Hypothalamus (tissue), 51 donors: ENCODE measurements at regions not wholly inside any gene's neighbourhood (a gene's known extent, or its start where the extent isn't known, plus 50 kb on each side); places are given as distances from the start of the nearest gene placed in this dataset.
"Not testable (repeated sequence)": the region's sequence is repeated elsewhere in the genome, so short reads cannot be mapped to it uniquely, and the experiment has no call there.

Experiments
- DNase-seq, 51 donors: peaks; one replicate each; lab custom pipeline; 2025; lab: John Stamatoyannopoulos, UW

- DNase-seq = no peak
These were observed 245.8 kb downstream of the FRK start for GRCh38 chr6:115814907-115815306.

GRCh38 chr6:115811541-115811940 is 249.2 kb downstream of the FRK start:
- no peak for DNase-seq

GRCh38 chr6:115798229-115798628 is 262.5 kb downstream of the FRK start:
- DNase-seq = no peak

GRCh38 chr6:115796829-115797228 is 263.9 kb downstream of the FRK start:
- no peak for DNase-seq

GRCh38 chr6:115796061-115796460 is 264.6 kb downstream of the FRK start:
- DNase-seq = no peak

- DNase-seq = no peak
These were observed 277.2 kb downstream of the FRK start for GRCh38 chr6:115783402-115784061.

- no peak for DNase-seq
These were observed 278.1 kb downstream of the FRK start for GRCh38 chr6:115782612-115783011.

- no peak for DNase-seq
These were observed 286.9 kb downstream of the FRK start for GRCh38 chr6:115773741-115774140.

- DNase-seq = no peak
These were observed 289.8 kb downstream of the FRK start for GRCh38 chr6:115770851-115771250.

GRCh38 chr6:115768500-115768899 is 292.2 kb downstream of the FRK start:
- no peak for DNase-seq

- no peak for DNase-seq
These were observed 292.8 kb downstream of the FRK start for GRCh38 chr6:115767931-115768330.

- no peak for DNase-seq
These were observed 293.8 kb downstream of the FRK start for GRCh38 chr6:115766745-115767462.

- no peak for DNase-seq
These were observed 294.7 kb downstream of the FRK start for GRCh38 chr6:115765966-115766365.

GRCh38 chr6:115759051-115759450 is 301.6 kb downstream of the FRK start:
- no peak for DNase-seq

- no peak for DNase-seq
These were observed 307.2 kb downstream of the FRK start for GRCh38 chr6:115753446-115753845.

GRCh38 chr6:115750946-115751345 is 309.7 kb downstream of the FRK start:
- no peak for DNase-seq

- no peak for DNase-seq
These were observed 310.4 kb downstream of the FRK start for GRCh38 chr6:115750292-115750691.

GRCh38 chr6:115747719-115748118 is 313.0 kb downstream of the FRK start:
- no peak for DNase-seq

GRCh38 chr6:115746583-115746982 is 314.1 kb downstream of the FRK start:
- not testable (repeated sequence) for DNase-seq

- no peak for DNase-seq
These were observed 319.8 kb downstream of the FRK start for GRCh38 chr6:115740907-115741306.

GRCh38 chr6:115735610-115736009 is 325.1 kb downstream of the FRK start:
- DNase-seq = no peak

- no peak for DNase-seq
These were observed 327.3 kb downstream of the FRK start for GRCh38 chr6:115733426-115733825.

GRCh38 chr6:115729036-115729435 is 331.7 kb downstream of the FRK start:
- no peak for DNase-seq
